ENCODE measurements at regions not wholly inside any gene's neighbourhood (a gene's known extent, or its start where the extent isn't known, plus 50 kb on each side); places are given as distances from the start of the nearest gene placed in this dataset.

GRCh38 chr2:104472076-104472475 lies 381.8 kb upstream of the POU3F3 start:
- no peak for TF ChIP-seq CTCF (IDR thresholded peaks at IDR 0.05 in 8 of 11, conservative IDR thresholded peaks at IDR 0.05 in 3 of 11)
- no peak for TF ChIP-seq POLR2A (IDR thresholded peaks at IDR 0.05)

All from spleen (tissue), 7 donors.